ENCODE measurements at regions not wholly inside any gene's neighbourhood (a gene's known extent, or its start where the extent isn't known, plus 50 kb on each side); places are given as distances from the start of the nearest gene placed in this dataset.

- TF ChIP-seq EZH2 (IDR thresholded peaks at IDR 0.05; ENCODE audit: borderline replicate concordance, insufficient read depth, low read depth, low read length, poor library complexity, severe bottlenecking): no peak
- no peak for TF ChIP-seq CTCF (IDR thresholded peaks at IDR 0.05)
Observed at GRCh38 chr3:182500289-182500688, 293.0 kb upstream of the ATP11B start.
